ENCODE measurements at regions not wholly inside any gene's neighbourhood (a gene's known extent, or its start where the extent isn't known, plus 50 kb on each side); places are given as distances from the start of the nearest gene placed in this dataset.

DNA sequence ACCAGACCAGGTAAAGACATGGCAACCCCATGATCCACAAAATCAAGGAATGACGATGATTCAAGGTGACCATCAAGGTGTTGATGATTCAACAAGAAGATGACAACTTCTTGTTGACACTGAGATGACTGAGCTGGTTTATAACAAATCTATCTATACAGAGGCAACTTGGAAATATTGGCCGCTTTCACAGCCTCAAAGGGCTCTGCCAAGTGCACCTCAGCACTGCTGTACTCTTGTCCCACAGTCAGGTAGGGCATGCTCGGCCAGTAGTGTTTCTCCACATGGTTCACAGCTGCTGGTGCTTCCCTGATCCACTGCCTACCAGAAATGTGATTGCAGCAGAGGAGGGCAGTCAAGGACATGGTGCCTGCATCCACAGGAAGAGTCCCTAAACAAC is 125.2 kb upstream of the SYT6 start:
- DNase-seq: no peak
- Histone ChIP-seq H3K36me3 (no peaks in the 10 kb centered on the region), H3K4me1 (no peaks in the 10 kb centered on the region), H3K27me3 (no peaks in the 10 kb centered on the region), H3K9me3 (no peaks in the 10 kb centered on the region), H3K4me3 (no peak overlapping the region), H3K27ac (no peak overlapping the region)
- 79 to 80% methylated on average over 1 to 3 of the region's 3 CpGs for WGBS, 2 donors (ENCODE audit: low coverage in 1 of 2)
- intact Hi-C loops (cut with DNase I; ENCODE audit: low total_unique reads) (no loop called here), in situ Hi-C loops (cut with MboI; ENCODE audit: low pct_ligation_motif_present in 1 of 4, low pct_unique_long_range_greater_than_20kb in 1 of 4, low sequenced_read_pairs in 3 of 4) (loop anchor here (5.0 to 25.0 kb wide), 3 partner anchors 294 to 442 kb away; partner anchors contain the start of gene OLFML3 (in 1 of the 4))
- TF ChIP-seq POLR2AphosphoS5 (IDR thresholded peaks at IDR 0.05): no peak
- no peak for TF ChIP-seq EP300 (IDR thresholded peaks at IDR 0.05; ENCODE audit: low read depth)
- no peak for TF ChIP-seq CTCF (IDR thresholded peaks at IDR 0.05)
- TF ChIP-seq POLR2A (IDR thresholded peaks at IDR 0.05): no peak

DNA sequence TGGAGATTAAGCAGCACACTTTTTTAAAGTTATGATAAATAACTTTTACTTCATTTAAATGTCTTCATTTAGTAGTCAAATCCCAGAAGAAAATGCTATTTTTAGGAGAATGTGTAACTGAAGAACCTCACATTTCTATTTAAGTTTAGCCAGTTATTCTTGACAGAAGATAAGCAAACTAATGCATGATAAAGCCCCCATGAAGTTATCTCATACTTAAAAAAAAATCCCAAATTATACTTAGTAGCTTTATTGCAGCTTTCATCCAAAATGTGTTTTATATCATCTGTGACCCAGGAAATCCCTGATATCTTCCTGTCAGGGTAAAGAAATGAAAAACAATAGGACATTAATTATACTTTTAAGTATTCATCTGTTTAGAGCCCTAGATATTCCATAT is 124.8 kb upstream of the SYT6 start:
- no peaks in the 10 kb centered on the region for H3K27me3 ChIP-seq
- TF ChIP-seq EP300 (IDR thresholded peaks at IDR 0.05; ENCODE audit: low read depth) (no peak), POLR2A (IDR thresholded peaks at IDR 0.05) (no peak), CTCF (IDR thresholded peaks at IDR 0.05) (no peak), POLR2AphosphoS5 (IDR thresholded peaks at IDR 0.05) (no peak)

GRCh38 chr1:114274621-114275317 is 121.1 kb upstream of the SYT6 start:
- Histone ChIP-seq H3K27ac (no peak overlapping the region), H3K36me3 (no peaks in the 10 kb centered on the region), H3K4me1 (no peaks in the 10 kb centered on the region), H3K4me3 (no peak overlapping the region), H3K9me3 (no peaks in the 10 kb centered on the region), H3K27me3 (no peaks in the 10 kb centered on the region)
- TF ChIP-seq EP300 (IDR thresholded peaks at IDR 0.05; ENCODE audit: low read depth) (no peak), POLR2A (IDR thresholded peaks at IDR 0.05) (no peak), CTCF (IDR thresholded peaks at IDR 0.05) (no peak), POLR2AphosphoS5 (IDR thresholded peaks at IDR 0.05) (no peak)
- intact Hi-C loops (cut with DNase I; ENCODE audit: low total_unique reads): no loop called here
- 86% methylated on average over 5 of the region's 5 CpGs; no CpG with 5 or more reads in 1 of the 2 donors for WGBS, 2 donors (ENCODE audit: low coverage in 1 of 2)
- no peak for DNase-seq
- in situ Hi-C loops (cut with MboI; ENCODE audit: low pct_ligation_motif_present in 1 of 4, low pct_unique_long_range_greater_than_20kb in 1 of 4, low sequenced_read_pairs in 3 of 4): loop anchor here (5.0 to 25.0 kb wide), 3 partner anchors 290 to 437 kb away; partner anchors contain the start of gene OLFML3 (in 1 of the 4)

More for the DNA sequence above, 124.8 kb upstream of the SYT6 start:
- no peaks in the 10 kb centered on the region for H3K36me3 ChIP-seq
- no peak for DNase-seq
- H3K4me3 ChIP-seq: no peak overlapping the region
- in situ Hi-C loops (cut with MboI; ENCODE audit: low pct_ligation_motif_present in 1 of 4, low pct_unique_long_range_greater_than_20kb in 1 of 4, low sequenced_read_pairs in 3 of 4): loop anchor here (5.0 to 25.0 kb wide), 3 partner anchors 294 to 441 kb away; partner anchors contain the start of gene OLFML3 (in 1 of the 4)
- H3K4me1 ChIP-seq: no peaks in the 10 kb centered on the region
- H3K27ac ChIP-seq: no peak overlapping the region
- no peaks in the 10 kb centered on the region for H3K9me3 ChIP-seq
- intact Hi-C loops (cut with DNase I; ENCODE audit: low total_unique reads): no loop called here

DNA sequence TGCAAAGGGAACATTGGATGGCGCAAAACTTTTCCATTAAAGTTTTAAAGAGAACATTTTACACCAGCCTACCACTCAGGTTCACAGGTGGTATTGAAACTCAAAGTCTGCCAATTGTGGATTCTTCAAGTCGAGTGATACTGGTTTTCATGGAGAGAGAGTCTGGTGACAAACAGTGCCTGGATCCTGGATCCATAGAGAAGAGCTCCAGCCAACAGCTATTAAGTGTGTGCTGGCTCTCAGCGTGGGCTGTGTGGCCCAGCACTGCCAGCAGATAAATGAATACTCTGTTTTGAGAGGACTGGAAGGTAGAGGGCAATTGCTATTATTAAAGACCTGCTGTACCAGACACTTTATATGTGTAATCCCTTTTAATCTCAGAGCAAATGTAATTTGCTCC is 118.9 kb upstream of the SYT6 start:
- Histone ChIP-seq H3K9me3 (no peaks in the 10 kb centered on the region), H3K4me3 (no peak overlapping the region), H3K36me3 (no peaks in the 10 kb centered on the region), H3K27ac (no peak overlapping the region), H3K4me1 (no peaks in the 10 kb centered on the region), H3K27me3 (no peaks in the 10 kb centered on the region)
- no peak for DNase-seq
- intact Hi-C loops (cut with DNase I; ENCODE audit: low total_unique reads): no loop called here
- 79 to 100% methylated on average over 1 to 3 of the region's 3 CpGs for WGBS, 2 donors (ENCODE audit: low coverage in 1 of 2)
- in situ Hi-C loops (cut with MboI; ENCODE audit: low pct_ligation_motif_present in 1 of 4, low pct_unique_long_range_greater_than_20kb in 1 of 4, low sequenced_read_pairs in 3 of 4): loop anchor here in 1 of 4 donors (10.0 kb wide), 1 partner anchor 288 kb away; no protein-coding TSS in a partner anchor
- TF ChIP-seq EP300 (IDR thresholded peaks at IDR 0.05; ENCODE audit: low read depth) (no peak), POLR2AphosphoS5 (IDR thresholded peaks at IDR 0.05) (no peak), CTCF (IDR thresholded peaks at IDR 0.05) (no peak), POLR2A (IDR thresholded peaks at IDR 0.05) (no peak)

Data from transverse colon (tissue), 4 donors.